PC-9 (cell line): ENCODE measurements at regions not wholly inside any gene's neighbourhood (a gene's known extent, or its start where the extent isn't known, plus 50 kb on each side); places are given as distances from the start of the nearest gene placed in this dataset.

Experiments used
- BruUV-seq: library from RNA; stranded (reverse); fragments of 400-500 nt; replicated peaks from 2 replicates; lab custom pipeline; 2021; lab: Mats Ljungman, UMichigan
- CTCF ChIA-PET: fragments of 300-600 bp; sonication (Branson Sonifier 250); formaldehyde crosslinking; loops from one replicate; lab custom pipeline; 2022; ENCODE audit warnings: antibody characterized with exemption; lab: Charles Lee
- POLR2A ChIA-PET: fragments of 300-600 bp; sonication (Branson Sonifier 250); formaldehyde crosslinking; loops from one replicate; lab custom pipeline; 2022; ENCODE audit warnings: antibody characterized with exemption; ENCODE audit not compliant: unreplicated experiment; lab: Charles Lee
- DNase-seq, 2 experiments: peaks; one replicate each; pipeline versions ENCODE4 v3.0.0 to v3.0.0-alpha.2; 2015 to 2022; ENCODE audit warnings: mixed read lengths in 1 of 2
- H2AFZ ChIP-seq: fragments of 200-600 bp; sonication (generic); 2 replicates; pipeline ENCODE4 v1.8.1; 2017; ENCODE audit warnings: antibody characterized with exemption
- H3F3A ChIP-seq: fragments of 200-600 bp; sonication (generic); 2 replicates; pipeline ENCODE4 v1.8.1; 2017; ENCODE audit warnings: antibody characterized with exemption, mild to moderate bottlenecking, low read depth; ENCODE audit not compliant: insufficient read depth
- H3K27ac ChIP-seq: fragments of 200-600 bp; sonication (generic); 2 replicates; pipeline ENCODE4 v1.6.1; 2016; ENCODE audit warnings: mixed run types
- H3K27me3 ChIP-seq: fragments of 200-600 bp; sonication (generic); 2 replicates; pipeline ENCODE4 v1.6.1; 2016; ENCODE audit warnings: low read depth, mixed run types; ENCODE audit not compliant: insufficient read depth
- H3K36me3 ChIP-seq: fragments of 200-600 bp; sonication (generic); 2 replicates; pipeline ENCODE4 v1.6.1; 2016; ENCODE audit warnings: low read depth, mixed run types
- H3K4me1 ChIP-seq: fragments of 200-600 bp; sonication (generic); replicated peaks from 2 replicates; pipeline ENCODE4 v1.6.1; 2016; ENCODE audit warnings: mixed run types; ENCODE audit not compliant: insufficient read depth
- H3K4me2 ChIP-seq: fragments of 200-600 bp; sonication (generic); 2 replicates; pipeline ENCODE4 v1.6.1; 2017; ENCODE audit warnings: mixed run types
- H3K4me3 ChIP-seq: fragments of 200-600 bp; sonication (generic); 2 replicates; pipeline ENCODE4 v1.6.1; 2016; ENCODE audit warnings: mixed run types
- H3K79me2 ChIP-seq: fragments of 200-600 bp; sonication (generic); 2 replicates; pipeline ENCODE4 v1.6.1; 2017; ENCODE audit warnings: low read depth, mixed run types
- H3K9me2 ChIP-seq: fragments of 200-600 bp; sonication (generic); 2 replicates; pipeline ENCODE4 v1.8.1; 2017; ENCODE audit warnings: mild to moderate bottlenecking; ENCODE audit not compliant: insufficient read depth
- H3K9me3 ChIP-seq: fragments of 200-600 bp; sonication (generic); 2 replicates; pipeline ENCODE4 v1.8.1; 2016; ENCODE audit warnings: low read depth; ENCODE audit not compliant: insufficient read depth
- H4K20me1 ChIP-seq: fragments of 200-600 bp; sonication (generic); 2 replicates; pipeline ENCODE4 v1.8.1; 2017; ENCODE audit not compliant: insufficient read depth
- CTCF ChIP-seq: fragments of 200-600 bp; sonication (generic); conservative IDR thresholded peaks from 2 replicates; pipeline ENCODE4 v1.6.1; 2017; ENCODE audit warnings: mixed run types, antibody characterized with exemption, mild to moderate bottlenecking, moderate library complexity
- EZH2 ChIP-seq: fragments of 200-600 bp; sonication (generic); IDR thresholded peaks from 2 replicates; pipeline ENCODE4 v1.8.0; 2017; ENCODE audit warnings: antibody characterized with exemption, low read depth
- intact Hi-C: fragments of 100-400 bp; cut with micrococcal nuclease; formaldehyde crosslinking; loops from one replicate; pipeline ENCODE4 v1.10.0; 2022; ENCODE audit not compliant: unreplicated experiment

GRCh38 chr7:35889870-35890269 lies 89.0 kb downstream of the SEPTIN7 start:
- no peak overlapping the region for H2AFZ ChIP-seq
- TF ChIP-seq EZH2: no peak
- no peaks in the 10 kb centered on the region for H3K4me1 ChIP-seq
- no TSS peak for BruUV-seq
- POLR2A ChIA-PET: no interaction called here
- peaks cover 9% of the 10 kb centered on the region; the same call in 1 of the 2 replicates for H3K36me3 ChIP-seq
- CTCF ChIA-PET: no interaction called here
- H3K4me3 ChIP-seq: no peak overlapping the region
- H3K9me2 ChIP-seq: no peaks in the 10 kb centered on the region
- intact Hi-C loops: no loop called here
- no peaks in the 10 kb centered on the region; the same call in 1 of the 2 replicates for H3F3A ChIP-seq
- no peaks in the 10 kb centered on the region for H4K20me1 ChIP-seq
- no peaks in the 10 kb centered on the region for H3K79me2 ChIP-seq
- H3K9me3 ChIP-seq: no peaks in the 10 kb centered on the region
- DNase-seq: no peak
- H3K27ac ChIP-seq: no peak overlapping the region
- H3K27me3 ChIP-seq: no peaks in the 10 kb centered on the region
- no peak overlapping the region for H3K4me2 ChIP-seq

DNA sequence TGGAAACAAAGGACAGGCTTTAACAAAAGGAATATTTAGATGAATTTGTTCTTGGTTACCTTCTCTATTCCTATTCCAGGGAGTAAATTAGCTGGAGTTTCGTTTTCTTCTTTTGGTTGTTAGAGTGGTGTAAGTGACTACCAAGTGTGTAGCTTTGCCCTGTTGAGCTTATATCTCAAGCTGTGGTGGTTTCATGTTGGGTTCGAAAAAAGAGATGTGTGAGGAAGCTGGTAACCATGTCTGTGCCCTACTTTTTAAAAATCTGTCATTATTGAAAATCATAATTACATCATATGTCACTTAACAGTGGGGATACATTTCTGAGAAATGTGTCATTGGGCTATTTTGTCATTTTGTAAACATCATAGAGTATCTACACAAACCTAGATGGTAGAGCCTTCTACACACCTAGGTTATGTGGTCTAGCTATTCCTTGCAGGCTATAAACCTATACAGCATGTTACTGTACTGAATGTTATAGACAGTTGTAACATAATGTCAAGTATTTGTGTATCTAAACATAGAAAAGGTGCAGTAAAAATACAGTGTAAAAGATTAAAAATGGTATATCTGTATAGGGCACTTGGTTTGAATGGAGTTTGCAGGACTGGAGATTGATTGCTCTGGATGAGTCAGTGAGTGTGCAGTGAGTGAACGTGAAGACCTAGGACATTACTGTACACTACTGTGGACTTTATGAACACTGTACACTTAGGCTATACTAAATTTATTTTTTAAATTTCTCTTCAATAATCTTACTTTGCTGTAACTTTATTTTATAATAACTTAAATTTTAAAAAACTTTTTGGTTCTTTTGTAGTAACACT lies 90.4 kb downstream of the SEPTIN7 start:
- no peak overlapping the region for H3K4me2 ChIP-seq
- no peaks in the 10 kb centered on the region for H3K79me2 ChIP-seq
- intact Hi-C loops: no loop called here
- H3K9me3 ChIP-seq: no peaks in the 10 kb centered on the region
- H3F3A ChIP-seq: no peaks in the 10 kb centered on the region; the same call in 1 of the 2 replicates
- peaks cover 12% of the 10 kb centered on the region; the same call in 1 of the 2 replicates for H3K36me3 ChIP-seq
- POLR2A ChIA-PET: interaction anchor here (0.7 kb wide), 1 partner anchor 475 kb away, joined by 3 read pairs; no protein-coding TSS in a partner anchor
- no peaks in the 10 kb centered on the region for H3K4me1 ChIP-seq
- TF ChIP-seq CTCF: no peak
- no peak for TF ChIP-seq EZH2
- DNase-seq: no peak
- no peaks in the 10 kb centered on the region for H3K27me3 ChIP-seq
- CTCF ChIA-PET: interaction anchor here (0.6 kb wide), 1 partner anchor 49 kb away, joined by 11 read pairs; no protein-coding TSS in a partner anchor
- no peaks in the 10 kb centered on the region for H4K20me1 ChIP-seq
- no peak overlapping the region for H3K4me3 ChIP-seq
- BruUV-seq: no TSS peak
- H2AFZ ChIP-seq: no peak overlapping the region
- no peak overlapping the region for H3K27ac ChIP-seq
- H3K9me2 ChIP-seq: no peaks in the 10 kb centered on the region

- no peaks in the 10 kb centered on the region for H3K9me2 ChIP-seq
- H3K79me2 ChIP-seq: 0 out of 2 replicates have a peak, but pooled peaks cover 3% of the 10 kb centered on the region
- no peak overlapping the region for H3K4me3 ChIP-seq
- intact Hi-C loops: no loop called here
- H3K27ac ChIP-seq: no peak overlapping the region
- DNase-seq: no peak
- H4K20me1 ChIP-seq: 0 out of 2 replicates have a peak, but pooled peaks cover 5% of the 10 kb centered on the region
- H3K4me1 ChIP-seq: no peaks in the 10 kb centered on the region
- no peaks in the 10 kb centered on the region for H3K9me3 ChIP-seq
- POLR2A ChIA-PET: no interaction called here
- CTCF ChIA-PET: no interaction called here
- H3K27me3 ChIP-seq: no peaks in the 10 kb centered on the region
- peaks cover 24% of the 10 kb centered on the region for H3K36me3 ChIP-seq
- no peaks in the 10 kb centered on the region; the same call in 1 of the 2 replicates for H3F3A ChIP-seq
- no peak overlapping the region for H3K4me2 ChIP-seq
- no TSS peak for BruUV-seq
- TF ChIP-seq EZH2 (no peak), CTCF (no peak)
- H2AFZ ChIP-seq: no peak overlapping the region
Measured at GRCh38 chr7:35893649-35894048, 92.8 kb downstream of the SEPTIN7 start.
